ENCODE measurements at regions not wholly inside any gene's neighbourhood (a gene's known extent, or its start where the extent isn't known, plus 50 kb on each side); places are given as distances from the start of the nearest gene placed in this dataset.
"Not testable (repeated sequence)": the region's sequence is repeated elsewhere in the genome, so short reads cannot be mapped to it uniquely, and the experiment has no call there.

DNA sequence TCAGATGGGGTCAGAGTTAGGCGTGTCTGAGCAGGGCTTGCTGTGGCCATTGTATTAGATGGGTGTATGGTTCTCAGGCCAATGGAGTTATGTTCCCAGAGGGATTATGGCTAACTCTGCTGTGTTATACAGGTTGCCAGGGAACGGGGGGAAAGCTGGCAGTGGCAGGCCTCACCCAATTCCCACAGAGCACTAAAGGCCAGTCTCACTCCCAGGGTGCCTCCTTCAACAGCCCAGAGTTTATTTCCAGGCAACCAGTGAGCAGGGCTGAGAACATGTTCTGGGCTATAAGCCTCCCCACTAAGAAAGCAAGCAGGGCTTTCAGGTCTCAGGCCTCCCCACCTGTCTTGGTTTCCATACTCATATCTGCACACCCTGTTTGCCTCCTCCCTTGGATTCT lies 597.9 kb downstream of the ZNF608 start:
- no peak for DNase-seq (ENCODE audit: low read depth in 3 of 3, low spot score in 1 of 3)

DNA sequence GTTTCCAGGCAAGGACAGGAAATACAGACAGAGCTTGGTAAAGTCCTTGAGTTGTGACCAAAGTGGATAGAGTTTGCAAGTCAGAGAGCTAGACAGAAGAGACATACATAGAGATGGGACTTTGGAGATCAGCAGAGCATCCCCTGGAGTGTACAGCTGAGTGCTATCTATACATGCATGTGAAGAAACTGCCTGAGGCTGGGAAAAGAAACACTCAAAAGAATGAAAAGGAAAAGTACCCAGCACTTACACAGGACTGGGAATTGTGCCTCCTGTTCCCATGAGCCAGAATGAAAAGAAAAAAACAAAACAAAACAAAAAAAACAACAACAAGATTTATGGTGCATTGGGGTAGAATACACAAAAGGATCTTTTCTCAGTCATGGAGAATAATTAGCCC lies 606.4 kb downstream of the ZNF608 start:
- DNase-seq (ENCODE audit: low read depth in 3 of 3, low spot score in 1 of 3) = no peak

DNA sequence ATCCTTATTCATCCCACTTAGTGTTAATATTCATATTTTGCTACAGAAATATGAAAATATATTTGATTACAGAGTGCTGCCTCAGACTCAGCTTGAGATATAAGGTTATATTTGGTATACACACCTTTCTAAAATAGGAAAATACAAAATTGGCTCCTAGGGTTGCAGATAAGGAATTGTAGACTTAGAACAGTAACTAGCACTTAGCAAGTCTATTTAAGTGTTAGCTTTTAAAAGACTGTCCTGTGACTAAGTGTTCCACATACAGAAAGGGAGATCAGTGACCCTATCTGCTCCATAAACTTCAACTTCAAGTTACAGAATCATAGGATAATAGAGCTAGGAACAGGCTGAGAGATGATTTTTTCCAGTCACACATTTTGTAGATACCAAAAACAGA lies 607.0 kb downstream of the ZNF608 start:
- no peak for DNase-seq (ENCODE audit: low read depth in 3 of 3, low spot score in 1 of 3)

- no peak for DNase-seq (ENCODE audit: low read depth in 3 of 3, low spot score in 1 of 3)
These were observed 609.8 kb downstream of the ZNF608 start for GRCh38 chr5:124136609-124137008.

DNA sequence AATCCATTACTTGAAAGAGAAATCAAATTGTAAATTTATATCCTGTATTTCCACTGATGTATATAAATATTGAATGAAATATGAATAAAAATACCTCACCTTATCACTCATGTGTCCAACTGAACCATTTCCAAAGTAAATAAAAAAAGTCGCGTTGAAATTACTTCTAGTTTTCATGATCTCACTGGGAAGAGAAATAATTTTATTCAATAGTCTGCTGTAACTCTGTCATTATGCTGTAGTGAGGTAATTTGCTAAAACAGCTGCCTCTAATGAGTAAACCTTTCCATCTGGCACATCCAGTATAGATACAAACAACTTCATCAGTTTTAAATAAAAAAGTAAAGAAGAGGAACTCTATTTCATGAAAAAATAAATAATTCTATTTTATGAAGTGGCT lies 611.5 kb downstream of the ZNF608 start:
- no peak for DNase-seq (ENCODE audit: low read depth in 3 of 3, low spot score in 1 of 3)

DNA sequence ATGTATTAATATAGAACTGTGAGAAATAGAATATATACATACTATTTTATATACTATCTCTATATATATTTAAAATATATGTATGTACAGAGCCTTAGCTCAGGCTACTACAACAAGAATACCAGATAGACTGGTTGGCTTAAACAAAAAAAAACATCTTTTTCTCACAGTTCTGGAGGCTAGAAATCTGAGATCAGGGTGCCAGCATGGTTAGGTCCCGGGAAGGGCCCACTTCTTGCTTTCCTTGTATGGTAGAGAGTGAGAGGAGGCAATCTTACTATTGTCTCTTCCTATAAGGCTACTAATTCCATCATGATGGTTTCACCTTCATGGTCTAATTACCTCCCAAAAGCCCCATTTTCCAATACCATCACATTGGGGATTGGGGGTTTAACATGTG lies 613.0 kb downstream of the ZNF608 start:
- no peak for DNase-seq (ENCODE audit: low read depth in 3 of 3, low spot score in 1 of 3)

DNA sequence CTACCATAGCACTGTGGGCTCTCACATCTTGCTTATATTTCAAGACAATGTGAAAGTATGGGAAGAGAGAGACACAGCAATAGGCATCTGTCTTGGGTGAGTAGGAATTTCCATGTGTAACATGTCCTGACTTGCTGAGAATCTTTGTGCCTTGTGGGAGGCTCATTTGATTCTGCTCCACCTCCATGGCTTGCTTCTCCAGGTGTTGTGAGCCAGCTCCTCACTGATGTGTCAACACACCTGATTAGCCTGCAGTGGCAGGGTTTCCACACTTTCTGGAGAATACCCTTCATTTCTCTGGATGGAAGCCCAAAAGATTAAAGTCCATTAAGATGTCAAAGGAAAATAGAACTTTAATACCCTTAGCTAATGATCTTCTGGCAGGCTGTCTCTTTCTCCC lies 613.6 kb downstream of the ZNF608 start:
- DNase-seq (ENCODE audit: low read depth in 3 of 3, low spot score in 1 of 3) = no peak

DNA sequence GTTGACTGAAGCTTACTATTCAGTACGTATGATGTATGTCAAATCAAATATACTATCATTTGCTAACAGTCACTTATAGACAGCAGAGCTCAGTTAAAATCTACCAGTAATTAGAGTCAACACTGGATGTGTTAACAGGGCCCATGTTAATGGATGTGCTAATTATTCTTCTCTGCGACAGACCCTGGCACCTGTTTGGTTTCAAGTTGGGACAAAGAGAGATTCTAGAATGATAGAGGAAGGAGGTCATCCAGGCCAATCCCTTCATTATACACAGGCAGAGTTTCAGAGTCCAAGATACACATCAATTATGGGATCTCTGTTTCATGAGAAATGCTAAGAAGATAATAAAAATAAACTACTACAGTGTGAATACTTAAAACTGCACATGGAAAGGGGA lies 615.0 kb downstream of the ZNF608 start:
- no peak for DNase-seq (ENCODE audit: low read depth in 3 of 3, low spot score in 1 of 3)

- DNase-seq (ENCODE audit: low read depth in 3 of 3, low spot score in 1 of 3) = no peak
These were observed 615.6 kb downstream of the ZNF608 start for GRCh38 chr5:124130816-124131215.

- DNase-seq (ENCODE audit: low read depth in 3 of 3, low spot score in 1 of 3) = no peak
These were observed 616.9 kb downstream of the CSNK1G3 start for GRCh38 chr5:124128867-124129266.

DNA sequence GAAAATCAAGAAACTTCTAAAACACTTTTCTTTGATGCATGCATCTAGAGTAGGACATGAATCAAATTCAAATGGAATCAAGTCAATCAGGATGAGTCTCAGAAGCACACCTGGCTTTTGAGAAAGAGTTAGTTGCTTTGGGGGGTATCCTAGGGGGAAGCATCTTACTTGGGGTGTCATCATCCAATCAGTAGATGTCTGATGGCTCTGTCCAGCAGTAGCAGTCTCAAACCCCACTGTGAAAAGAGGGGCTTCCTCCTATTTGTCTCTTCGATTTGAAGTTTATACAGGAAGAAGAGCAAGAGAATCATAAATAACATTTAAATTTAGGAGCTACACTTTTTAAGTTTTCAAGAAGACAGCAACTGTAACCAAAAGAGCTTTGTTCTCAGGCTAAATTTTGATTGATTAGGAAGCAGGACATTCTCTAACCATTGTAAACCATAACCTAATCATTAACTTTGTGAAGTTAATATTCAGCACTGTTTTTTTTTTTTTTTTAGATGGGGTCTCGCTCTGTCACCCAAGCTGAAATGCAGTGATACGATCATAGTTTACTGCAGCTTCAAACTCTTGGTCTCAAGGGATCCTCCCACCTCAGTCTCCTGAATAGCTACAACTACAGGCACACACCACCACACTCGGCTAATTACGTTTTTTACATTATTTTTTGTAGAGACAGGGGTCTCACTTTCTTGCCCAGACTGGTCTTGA lies 614.7 kb downstream of the CSNK1G3 start:
- no peak for DNase-seq (ENCODE audit: low read depth in 3 of 3, low spot score in 1 of 3)

DNA sequence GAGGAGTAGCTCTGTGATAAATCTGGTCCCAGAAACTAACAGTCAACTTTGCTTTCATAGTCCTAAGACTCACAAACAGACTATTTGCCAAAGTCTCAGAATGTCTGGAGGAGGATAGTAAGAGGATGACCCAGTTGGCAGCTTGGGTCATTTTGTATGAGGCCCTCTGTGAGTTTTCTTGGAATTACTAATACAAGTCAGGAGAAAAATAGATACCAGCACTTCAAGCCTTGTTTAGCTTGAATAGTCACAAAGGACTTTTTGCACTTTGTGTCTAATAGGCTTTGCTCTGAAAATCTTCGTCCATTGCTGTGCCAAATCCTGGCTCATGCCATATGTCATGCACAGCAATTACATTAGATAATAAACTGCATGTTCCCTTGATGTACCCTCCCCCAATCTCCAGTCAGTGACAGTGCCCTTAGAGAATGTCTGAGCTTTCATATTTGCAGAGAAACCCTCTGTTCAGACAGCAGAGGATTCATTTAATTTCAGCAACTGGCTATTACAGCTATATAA lies 612.8 kb downstream of the CSNK1G3 start:
- DNase-seq (ENCODE audit: low read depth in 3 of 3, low spot score in 1 of 3) = no peak

DNA sequence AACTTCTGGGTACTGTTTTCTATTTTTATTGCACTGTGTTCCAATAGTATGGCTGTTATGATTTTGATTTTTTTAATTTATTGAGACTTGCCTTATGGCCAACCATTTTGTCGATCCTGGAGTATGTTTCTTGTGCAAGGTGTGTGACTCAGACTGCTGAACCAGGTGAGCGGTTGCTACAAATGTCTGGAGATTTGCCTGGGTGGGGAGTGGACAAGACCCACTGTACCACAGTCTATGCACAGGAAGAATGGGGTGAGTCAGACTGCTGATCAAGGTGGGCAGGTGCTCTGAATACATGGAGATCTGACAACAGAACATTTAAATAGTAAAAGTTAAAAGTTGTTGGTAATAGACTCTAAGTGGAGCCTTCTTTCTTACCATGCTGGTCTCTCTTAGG lies 609.2 kb downstream of the CSNK1G3 start:
- no peak for DNase-seq (ENCODE audit: low read depth in 3 of 3, low spot score in 1 of 3)

DNA sequence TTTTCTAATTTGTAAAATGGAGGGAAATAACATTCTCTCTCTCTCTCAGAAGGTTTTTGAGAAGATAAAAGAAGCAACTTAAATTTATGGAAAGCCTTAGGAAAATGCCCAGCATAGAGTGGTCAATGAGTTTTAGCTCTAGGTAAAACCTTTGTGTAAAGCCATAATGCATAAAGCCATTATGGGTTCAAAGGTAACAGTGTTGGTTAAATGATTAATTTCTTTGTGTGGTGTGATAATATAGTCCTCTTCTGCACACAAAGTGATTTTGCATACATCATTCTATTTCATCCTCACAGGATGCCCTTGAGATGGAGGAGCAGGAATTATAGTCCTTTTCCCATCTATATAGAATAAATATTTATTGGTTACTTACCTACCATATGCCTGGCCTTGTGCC lies 602.9 kb downstream of the CSNK1G3 start:
- no peak for DNase-seq (ENCODE audit: low read depth in 3 of 3, low spot score in 1 of 3)

GRCh38 chr5:124111886-124112285 lies 599.9 kb downstream of the CSNK1G3 start:
- DNase-seq (ENCODE audit: low read depth in 3 of 3, low spot score in 1 of 3) = no peak

- DNase-seq (ENCODE audit: low read depth in 3 of 3, low spot score in 1 of 3) = no peak
These were observed 599.0 kb downstream of the CSNK1G3 start for GRCh38 chr5:124110942-124111341.

GRCh38 chr5:124105326-124105725 lies 593.3 kb downstream of the CSNK1G3 start:
- DNase-seq (ENCODE audit: low read depth in 3 of 3, low spot score in 1 of 3) = no peak

DNA sequence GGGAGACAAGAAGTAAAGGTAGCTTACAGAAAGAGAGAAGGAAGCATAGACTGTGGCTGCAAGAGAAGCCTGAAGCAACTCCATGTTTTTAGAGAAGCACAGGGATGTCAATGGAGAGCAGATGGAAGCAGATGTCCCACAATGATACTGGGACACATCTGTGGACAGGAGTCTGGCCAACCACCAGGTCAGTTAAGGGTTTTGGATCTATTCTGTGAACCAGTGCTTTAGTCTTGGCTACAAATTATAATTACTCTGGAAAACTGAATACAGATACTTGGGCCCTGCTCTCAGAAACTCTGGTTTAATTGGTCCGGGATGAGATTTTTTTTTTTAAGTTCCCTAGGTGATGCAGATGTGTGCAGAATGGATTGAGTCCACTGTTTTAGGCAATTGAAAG lies 592.8 kb downstream of the CSNK1G3 start:
- DNase-seq (ENCODE audit: low read depth in 3 of 3, low spot score in 1 of 3) = no peak

DNA sequence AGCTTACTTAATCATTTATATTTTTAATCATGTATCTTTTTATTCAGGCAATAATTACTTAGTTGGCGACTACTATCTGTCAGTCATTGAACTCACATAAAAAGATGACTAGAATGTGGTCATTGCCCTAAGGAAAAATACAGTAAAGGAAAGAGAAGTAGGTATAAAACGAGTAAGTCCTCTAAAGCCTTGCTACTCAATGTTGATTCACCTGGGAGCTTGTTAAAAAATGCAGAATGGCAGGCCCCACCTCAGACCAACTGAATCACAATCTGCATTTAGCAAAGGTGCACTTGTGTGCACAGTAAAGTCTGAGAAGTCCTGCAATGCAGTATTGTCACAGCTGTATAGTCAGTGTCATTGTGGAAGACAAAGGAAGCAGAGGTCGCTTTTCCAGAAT lies 592.4 kb downstream of the CSNK1G3 start:
- no peak for DNase-seq (ENCODE audit: low read depth in 3 of 3, low spot score in 1 of 3)

- DNase-seq (ENCODE audit: low read depth in 3 of 3, low spot score in 1 of 3) = no peak
These were observed 591.7 kb downstream of the CSNK1G3 start for GRCh38 chr5:124103671-124104070.

DNA sequence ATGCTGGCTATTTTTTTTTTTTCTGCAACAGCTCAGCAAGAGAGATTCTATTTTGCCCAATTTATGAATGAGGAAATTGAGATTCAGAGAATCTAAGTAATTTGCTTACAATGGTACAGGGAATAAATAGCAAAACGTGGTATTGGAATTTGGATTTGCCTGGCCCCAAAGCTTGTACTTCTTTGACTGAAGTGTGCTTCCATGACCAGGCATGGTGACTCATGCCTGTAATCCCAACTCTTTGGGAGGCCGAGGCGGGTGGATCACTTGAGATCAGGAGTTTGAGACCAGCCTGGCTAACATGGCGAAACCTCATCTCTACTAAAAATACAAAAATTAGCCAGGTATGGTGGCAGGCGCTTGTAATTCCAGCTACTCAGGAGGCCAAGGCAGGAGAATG lies 591.1 kb downstream of the CSNK1G3 start:
- DNase-seq (ENCODE audit: low read depth in 3 of 3, low spot score in 1 of 3) = not testable (repeated sequence)

GRCh38 chr5:124102486-124102885 lies 590.5 kb downstream of the CSNK1G3 start:
- DNase-seq (ENCODE audit: low read depth in 3 of 3, low spot score in 1 of 3) = no peak

GRCh38 chr5:124093658-124094057 lies 581.7 kb downstream of the CSNK1G3 start:
- DNase-seq (ENCODE audit: low read depth in 3 of 3, low spot score in 1 of 3) = no peak

Data from stimulated activated CD4-positive, alpha-beta T cell treated with anti-CD3 and anti-CD28 coated beads, TNF-alpha, amount 100 ng/mL, for 1 hour (primary cell).